Daoy (cell line): ENCODE measurements at regions not wholly inside any gene's neighbourhood (a gene's known extent, or its start where the extent isn't known, plus 50 kb on each side); places are given as distances from the start of the nearest gene placed in this dataset.

Experiments used
- DNase-seq: peaks from one replicate; pipeline ENCODE4 v3.0.0-alpha.2; 2015; ENCODE audit warnings: low read depth

DNA sequence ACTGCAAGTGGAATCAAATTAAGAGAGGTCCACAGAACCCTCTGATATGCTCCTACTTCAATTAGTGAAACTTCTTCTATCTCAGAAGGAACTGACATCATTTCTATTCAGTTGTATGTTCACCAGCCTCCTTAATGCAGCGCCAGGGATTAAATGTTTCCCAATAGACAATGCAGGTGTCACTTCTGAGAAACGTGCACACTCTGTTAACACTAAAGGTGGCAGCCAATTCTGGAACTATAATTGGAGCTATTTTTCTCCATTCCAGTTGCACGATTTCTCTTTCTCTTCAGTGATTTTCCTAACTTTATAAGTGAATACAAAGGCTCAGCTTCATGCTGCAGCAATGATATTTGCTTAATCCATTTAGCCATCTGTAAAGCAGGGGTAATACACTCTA, 821.9 kb downstream of the TDRD15 start:
- no peak for DNase-seq

DNA sequence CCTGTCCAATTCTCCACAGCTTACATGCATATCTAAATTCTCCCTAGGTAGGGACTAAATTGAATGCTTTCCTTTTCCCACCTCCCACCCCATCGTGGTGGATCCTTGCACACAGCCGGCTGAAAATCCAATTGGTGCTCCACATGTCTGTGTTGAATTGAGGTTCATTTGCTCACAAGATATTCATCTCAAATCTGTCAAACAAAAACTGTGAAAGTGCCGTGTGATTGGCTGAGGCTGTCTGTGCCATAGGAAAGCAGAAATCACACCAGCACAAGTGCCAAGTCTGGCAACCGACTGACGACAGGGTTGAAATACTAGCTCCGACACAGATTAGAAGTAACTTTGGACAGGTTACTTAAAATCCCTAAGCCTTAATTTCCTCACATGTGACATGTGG, 823.3 kb downstream of the TDRD15 start:
- DNase-seq: no peak

DNA sequence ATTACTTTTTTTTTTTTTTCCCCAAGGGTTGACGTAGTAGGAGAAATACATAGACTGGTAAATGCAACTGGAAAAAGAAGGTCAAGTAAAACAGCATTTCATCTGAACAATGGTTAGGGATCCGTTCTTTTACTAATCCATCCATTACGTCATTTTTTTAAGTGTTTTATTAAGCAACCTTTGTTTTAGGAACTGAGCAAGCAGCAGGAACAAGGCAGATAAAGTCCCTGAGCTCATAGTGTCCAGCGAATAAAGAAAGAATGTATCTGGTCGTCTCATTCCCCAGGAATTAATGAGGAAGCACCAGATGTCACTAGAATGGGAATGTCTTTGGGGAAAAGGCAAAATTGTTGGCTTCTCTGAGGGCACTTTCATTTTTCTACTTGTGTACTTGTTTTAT, 842.4 kb downstream of the TDRD15 start:
- peak; percentile 5 for DNase-seq

DNA sequence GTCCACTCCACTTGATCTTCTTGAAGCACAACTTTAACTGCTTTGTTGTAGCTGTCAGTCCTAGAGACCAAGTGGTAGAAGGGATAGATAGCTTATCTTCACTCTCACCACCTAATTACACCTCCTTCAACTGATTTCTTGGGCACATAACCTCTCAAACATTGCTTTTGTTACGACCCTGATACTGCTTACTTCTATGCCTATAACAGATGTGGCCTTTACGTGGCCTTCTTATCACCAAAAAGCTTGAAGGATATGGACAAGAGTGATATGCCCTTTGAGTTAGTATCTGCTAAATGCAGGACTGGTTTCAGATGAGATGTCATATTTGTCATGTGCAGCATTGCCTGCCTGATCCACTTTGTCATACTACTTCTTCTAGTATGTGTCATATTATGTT, 847.2 kb downstream of the TDRD15 start:
- no peak for DNase-seq

DNA sequence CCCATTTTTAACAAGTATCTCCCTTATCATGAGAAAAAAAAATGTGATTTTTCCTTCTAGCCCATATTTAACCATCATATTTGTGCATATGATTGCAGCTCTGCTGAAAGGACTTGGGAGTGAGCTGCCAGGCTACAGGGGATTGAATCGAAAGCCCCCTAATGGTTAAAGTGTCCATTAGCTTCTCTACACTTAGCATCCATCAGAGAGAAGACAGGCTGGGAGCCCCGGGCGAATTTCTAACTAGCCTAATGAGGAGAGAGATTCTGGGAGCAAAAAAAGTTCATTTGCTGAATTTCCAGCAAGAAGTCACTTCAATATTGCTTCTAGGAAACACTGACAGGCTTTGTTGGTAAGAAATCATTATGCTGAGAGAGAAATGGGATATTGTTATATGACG, 848.8 kb downstream of the TDRD15 start:
- no peak for DNase-seq

DNA sequence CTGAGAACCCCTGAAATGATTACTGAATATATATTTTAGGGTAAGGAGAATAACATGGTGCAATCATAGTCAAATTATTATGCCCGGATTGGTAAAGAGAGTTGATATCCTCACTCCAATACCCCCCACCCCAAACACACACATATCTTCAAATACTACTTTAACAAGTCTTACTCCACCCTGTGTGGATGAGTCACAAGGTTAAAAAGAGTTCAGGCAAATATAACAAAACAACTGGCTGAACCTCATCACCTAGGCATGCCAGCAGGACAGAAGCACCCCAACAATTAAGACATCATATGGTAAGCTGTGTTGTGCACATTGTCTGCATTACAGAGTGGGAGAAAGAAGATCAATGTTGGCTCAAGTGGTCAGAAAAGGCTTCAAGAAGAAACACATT, 857.4 kb downstream of the TDRD15 start:
- DNase-seq: peak; percentile 5

DNA sequence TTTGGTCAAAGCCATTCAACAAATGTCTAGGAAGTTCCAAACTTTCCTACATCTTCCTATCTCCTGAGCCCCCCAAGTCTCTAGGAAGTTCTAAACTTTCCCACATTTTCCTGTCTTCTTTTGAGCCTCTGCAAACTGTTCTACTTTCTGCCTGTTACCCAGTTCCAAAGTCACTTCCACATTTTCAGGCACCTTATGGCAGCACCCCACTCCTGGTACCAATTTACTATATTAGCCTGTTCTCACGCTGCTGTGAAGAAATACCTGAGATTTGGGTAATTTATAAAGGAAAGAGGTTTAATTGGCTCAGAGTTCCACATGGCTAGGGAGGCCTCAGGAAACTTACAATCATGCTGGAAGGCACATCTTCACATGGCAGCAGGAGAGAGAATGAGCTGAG, 869.2 kb downstream of the TDRD15 start:
- no peak for DNase-seq

DNA sequence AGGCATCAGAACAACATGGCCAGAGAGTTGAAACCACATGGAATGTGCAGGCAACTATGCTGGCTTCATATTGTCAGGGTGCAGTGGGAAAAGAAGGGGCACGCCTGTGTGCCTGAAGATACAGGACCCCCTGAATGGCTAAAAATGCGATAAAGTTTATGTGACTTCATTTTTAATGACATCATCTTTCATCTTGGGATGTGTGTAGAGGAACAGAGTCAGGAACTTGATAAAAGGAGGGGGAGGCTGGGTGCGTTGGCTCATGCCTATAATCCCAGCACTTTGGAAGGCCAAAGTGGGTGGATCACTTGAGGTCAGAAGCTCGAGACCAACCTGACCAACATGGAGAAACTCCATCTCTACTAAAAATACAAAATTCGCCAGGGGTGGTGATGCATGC, 872.6 kb downstream of the TDRD15 start:
- DNase-seq: no peak

DNA sequence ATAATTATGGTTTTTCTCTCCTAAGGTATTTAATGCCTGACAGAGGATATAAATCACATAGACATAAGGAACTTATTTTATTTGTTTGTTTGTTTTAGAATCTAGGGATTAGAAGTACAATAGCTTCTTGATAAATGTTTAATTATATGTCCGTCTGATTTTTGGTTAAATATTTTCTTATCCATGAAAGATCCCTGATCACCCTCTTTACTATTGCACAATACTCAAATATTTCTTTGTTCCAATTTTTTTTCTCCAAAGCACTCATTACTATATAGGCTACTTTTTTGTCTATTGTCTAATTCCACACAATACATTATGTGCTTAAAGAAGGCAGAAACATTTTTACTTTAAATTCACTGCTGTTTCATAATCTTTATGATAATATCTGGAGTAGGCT, 875.8 kb downstream of the TDRD15 start:
- DNase-seq: no peak

DNA sequence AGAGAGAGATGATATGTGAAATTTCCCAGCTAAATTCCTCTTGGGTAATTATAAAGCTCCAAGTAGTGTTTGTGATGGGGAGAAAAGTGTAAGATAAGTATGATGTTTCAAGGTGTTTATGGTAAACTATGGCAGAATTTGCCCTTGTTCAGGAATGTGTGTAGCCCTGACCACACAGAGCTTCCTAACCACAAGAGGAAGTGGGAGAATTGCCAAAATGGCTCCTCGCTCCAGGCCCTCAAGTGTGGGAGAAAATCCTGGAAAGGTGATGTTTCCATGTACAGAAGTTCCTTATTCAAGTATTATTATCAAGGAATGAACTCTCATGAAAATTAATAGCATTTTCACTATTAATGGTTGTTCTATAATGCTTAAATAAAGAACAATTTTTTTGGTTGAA, 878.3 kb downstream of the TDRD15 start:
- peak; percentile 31 for DNase-seq

DNA sequence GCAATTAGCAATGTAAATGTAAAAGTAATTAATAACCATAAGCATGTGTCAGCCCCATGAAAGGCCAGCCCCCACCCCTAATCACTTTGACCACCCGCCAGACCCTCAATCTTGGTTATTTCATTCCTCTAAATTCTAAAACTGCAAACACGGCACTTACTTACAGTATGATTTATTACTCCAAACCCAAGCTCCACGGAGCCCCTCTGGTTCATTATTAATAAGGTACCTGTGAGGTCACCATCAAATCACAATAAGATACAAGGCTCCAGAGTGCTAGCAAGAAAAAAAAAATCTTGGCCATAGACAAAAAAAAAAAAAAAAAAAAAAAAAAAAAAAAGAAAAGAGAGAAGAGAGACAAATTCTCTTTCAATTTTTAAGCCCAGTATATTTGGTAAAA, 879.5 kb downstream of the TDRD15 start:
- no peak for DNase-seq

DNA sequence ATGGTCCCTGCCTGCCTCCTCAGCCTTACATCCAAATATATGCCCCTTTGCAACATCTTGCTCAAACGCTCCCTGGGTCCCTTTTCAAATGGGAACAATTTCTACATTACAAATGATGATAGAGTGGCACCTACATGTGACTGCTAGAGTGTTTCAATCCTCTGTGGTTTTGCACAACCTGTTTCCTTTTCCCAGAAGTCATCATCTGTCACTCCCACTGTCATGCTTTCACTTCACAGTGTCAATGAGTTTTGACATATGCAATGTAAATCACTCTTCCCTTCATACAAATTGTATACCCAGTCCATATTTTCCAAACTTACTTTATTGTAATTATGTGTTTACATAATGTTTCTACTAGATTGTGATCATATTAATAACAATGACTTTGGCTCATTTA, 887.3 kb downstream of the TDRD15 start:
- no peak for DNase-seq

DNA sequence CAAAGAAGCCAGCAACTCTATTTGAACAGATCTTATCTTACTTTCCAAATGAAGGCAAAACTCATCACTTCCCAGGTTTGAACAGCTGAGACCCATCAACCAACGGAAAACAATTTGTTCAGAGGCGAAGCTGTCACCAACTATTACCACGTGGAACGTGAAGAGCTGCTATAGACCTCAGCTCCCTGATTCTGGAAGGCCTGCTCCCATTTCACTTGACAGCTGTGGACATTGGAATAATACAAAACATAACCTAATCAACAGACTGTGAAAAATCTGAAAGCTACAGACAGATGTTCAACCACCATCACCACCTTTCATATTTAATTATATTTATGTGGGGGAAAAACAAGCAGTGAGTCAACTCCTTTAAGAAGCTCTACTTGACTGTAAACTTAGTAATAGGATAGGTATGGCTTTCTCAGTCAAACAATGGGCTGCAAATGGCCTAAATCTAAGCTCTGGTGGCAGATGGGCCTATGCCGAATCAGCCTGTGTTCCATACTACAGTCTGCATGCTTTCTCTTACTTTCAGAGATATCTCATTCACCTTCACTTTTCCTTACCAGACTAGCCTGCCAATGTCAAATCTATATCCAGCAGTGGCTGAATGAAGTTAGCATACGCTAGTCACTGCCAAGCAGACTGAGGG, 896.4 kb downstream of the TDRD15 start:
- DNase-seq: peak; percentile 9

DNA sequence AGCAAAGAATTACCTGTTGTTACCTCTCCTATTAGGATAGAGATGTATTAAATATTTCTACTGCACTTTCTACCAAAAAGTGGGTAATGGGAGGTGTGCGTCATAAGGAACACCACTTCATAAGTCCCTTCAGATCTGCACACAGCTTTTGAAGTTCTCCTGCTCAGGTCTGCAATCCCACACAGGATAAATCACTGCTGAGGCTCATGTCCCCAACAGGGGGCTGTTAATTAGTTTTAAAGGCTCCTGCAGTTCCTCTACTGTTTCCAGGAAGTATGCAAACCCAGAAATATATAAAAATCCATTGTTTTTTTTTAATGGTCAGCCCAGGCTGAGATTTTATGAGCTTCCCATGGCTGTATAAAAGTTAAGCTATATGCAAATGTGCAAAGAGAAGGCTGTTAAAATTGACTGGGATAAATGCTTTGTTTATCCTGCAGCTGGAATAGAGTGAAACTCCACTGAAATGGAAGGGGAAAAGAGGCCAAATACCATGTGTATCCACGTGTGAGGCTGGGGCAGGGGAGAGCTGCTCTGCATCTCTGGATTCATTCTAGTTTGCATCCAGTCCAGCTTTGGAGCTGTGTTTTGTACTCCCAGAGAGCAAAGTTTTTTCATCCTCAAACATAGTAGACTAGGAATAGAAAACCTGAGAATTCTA, 903.7 kb downstream of the TDRD15 start:
- DNase-seq: no peak

DNA sequence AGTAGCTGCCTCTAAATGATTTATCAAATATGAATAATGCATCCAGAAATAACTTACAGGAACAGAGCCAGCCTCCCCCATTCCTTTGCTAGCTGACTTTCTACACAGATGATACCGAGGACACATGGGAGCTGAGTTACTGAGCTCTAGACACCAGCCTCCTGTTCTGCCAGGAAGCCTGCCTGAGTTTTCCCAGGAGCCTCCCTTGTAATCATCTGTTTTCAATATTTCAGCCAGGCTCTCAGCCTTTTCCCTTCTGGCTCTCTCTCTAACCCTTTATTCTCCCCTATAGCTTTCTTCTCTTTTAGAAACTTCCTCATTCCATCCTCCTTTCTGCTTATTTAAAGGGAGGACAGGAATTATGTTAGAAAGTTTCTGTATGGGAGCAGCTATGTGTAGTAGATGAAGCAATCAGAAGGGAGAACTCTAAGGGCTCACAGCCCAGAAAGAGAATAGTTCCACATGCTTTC, 911.6 kb downstream of the TDRD15 start:
- DNase-seq: no peak

DNA sequence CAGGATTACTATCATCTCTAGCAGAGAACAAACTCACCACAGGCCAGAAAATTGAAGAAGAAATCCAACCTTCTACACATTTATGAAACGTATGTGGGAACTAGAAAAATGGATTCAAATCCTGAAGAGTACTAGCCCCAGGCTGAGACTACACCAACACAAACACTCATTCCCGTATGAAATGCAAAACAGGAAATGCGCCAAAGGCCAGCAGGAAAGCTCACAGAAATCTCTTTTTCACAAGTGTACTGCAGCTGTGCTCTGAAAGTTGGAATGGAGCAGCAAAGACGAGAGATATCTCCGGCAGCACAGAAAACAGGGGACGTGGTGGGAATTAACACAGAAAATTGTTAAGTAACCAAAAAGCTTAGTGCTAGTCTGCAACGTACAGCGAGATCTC, 913.5 kb downstream of the TDRD15 start:
- DNase-seq: peak; percentile 3

DNA sequence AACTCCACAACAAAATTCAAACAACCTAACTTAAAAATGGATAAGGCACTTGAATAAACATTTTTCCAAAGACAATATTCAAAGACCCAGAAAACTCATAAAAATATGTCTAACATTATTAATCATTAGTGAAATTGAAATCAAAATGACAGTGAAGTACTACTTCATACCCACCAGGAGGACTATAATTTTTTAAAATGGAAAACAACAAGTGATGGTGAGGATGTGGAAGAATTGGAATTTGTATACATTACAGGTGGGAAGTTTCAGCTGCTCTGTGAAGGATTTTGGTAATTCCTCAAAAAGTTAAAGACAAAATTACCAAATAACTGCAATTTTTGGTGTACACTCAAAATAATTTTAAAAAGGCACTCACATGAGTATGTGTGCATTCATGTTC, 920.0 kb downstream of the TDRD15 start:
- no peak for DNase-seq

DNA sequence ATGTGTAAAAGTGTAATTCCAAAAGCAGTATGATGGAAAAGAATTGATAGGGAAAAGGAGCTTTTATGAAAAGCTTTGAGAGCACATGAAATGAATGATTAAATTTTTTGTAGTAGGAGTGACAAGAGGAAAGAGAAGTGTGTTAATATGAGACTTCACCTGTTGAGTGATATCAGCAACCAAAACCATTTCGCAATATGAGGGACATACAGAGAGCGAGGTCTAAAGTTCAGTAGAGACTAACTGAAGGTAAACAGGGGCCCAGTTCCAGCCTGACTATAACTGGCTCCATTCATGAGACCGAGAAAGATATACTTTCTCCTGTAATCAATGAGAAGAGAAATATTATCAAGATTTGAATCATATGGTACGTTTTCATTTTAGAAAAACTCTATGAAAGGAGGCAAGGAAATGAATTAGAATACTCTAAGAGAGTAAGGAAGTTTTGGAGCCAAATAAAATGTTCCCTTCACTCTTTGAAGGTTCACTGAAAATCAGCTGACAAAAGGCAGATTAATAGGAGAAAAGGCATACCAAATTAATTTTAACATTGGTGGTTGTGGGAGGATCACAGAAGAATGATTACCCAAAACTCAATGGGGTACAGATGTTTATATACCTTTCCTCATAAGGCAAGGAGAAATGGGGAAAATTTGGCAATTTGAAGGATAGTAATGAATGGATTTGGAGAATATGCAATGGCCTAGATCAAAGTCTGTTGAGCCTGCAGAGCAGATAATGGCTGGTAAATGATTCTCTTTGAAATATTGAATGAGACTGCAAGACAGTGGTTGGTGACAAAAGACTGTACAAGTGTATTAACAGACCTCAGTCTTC, 932.2 kb downstream of the TDRD15 start:
- no peak for DNase-seq

DNA sequence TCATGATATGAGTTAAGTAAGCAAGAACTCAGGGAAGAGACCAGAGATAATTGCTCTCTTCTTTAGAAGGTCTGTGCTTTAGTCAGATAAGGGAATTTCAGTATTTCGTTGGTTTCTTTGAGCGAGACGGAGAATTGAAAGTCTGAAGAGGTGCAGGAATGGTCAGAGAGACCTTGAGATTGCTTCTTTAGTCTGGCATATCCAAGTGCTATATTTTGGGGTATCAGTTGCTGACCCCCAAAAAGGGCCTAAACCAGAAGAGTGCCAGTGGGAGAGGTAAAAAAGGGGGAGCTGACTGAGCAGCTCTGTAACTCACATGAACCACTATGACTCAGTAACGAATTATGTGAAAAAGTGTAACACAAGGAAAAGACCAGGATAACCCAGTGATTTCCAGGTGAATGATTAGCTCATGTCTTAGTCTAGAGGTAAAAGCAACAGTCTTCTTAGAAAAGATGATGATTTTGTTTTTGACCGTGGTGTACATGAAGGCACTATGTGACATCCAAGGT, 932.9 kb downstream of the TDRD15 start:
- DNase-seq: no peak

DNA sequence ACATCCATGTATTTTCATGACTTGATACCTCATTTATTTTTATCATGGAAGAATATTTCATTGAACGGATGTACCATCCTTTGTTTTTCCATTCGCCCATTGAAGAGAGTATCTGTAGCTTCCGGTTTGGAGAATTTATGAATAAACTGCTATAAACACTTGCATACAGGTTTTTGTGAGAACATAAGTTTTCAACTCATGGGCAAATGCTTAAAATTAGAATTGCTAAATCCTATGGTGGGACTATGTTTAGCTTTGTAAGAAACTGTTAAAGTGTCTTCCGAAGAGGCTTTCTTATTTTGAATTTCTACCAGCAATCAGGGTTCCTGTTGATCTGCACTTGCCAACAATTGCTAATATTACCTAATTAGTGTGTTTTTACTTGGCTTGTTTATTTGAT, 938.9 kb downstream of the TDRD15 start:
- DNase-seq: no peak

DNA sequence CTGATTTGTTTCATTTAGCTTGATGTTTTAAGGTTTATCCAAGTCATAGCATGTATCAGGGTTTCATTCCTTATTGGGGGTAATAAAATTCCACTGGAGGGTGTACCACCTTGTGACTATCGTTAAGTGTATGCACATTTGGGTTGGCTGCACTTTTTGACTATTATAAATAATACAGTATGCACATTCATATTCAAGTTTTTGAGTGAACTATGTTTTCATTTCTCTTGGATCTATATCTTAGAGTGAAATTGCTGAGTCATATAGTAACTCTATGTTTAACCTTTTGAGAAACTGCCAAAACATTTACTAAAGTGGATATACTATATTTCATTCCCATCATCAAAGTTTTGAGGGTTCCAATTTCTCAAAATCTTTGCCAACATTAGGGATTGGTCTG, 952.7 kb downstream of the TDRD15 start:
- no peak for DNase-seq

DNA sequence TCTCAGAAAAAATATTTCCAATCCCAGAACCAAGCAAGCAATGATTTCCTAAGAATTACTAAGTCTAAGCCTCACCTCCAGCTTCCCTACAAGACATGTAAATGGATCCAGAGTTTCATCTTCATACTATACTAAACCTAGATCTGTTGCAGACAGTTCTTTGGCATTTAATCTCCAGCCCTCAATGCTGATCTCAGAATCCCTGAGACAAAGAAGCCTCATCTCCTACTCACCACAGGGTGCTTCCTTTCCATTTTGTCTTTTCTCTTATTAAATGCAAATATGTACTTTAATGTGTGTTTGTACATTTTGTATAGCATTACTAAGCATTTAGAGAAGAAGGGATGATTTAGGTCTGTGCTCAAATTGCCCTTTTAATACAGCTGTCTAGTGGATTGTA, 954.9 kb downstream of the TDRD15 start:
- DNase-seq: no peak

DNA sequence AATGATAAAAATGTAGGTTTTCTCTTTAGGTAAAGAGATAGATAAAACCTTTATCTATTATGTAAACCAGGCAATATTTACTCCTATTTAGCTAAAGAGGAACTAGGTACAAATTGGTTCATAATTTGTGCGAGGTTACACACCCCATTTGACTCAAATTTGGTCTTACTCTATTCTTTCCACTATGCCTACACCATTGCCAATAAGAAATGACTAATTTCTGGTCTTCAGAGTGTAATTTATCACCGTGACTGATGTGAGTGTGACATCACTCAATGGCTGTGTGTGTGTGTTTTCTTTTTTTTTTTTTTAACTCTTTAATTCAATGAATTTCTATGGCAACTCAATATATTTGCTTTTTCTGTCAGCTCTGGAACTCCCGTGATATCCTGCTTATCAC, 955.8 kb downstream of the TDRD15 start:
- no peak for DNase-seq
